HFF-Myc (cell line): ENCODE measurements at regions not wholly inside any gene's neighbourhood (a gene's known extent, or its start where the extent isn't known, plus 50 kb on each side); places are given as distances from the start of the nearest gene placed in this dataset.
"Not testable (repeated sequence)": the region's sequence is repeated elsewhere in the genome, so short reads cannot be mapped to it uniquely, and the experiment has no call there.

Source experiments
- DNase-seq: peaks from one replicate; pipeline ENCODE4 v3.0.0-alpha.2; 2011; ENCODE audit warnings: low read depth; ENCODE audit errors: extremely low read depth
- H3K4me3 ChIP-seq: replicated peaks from 2 replicates; pipeline ENCODE4 v1.5.1; 2011; ENCODE audit warnings: low read depth, mild to moderate bottlenecking, control low read depth, low read length
- TF ChIP-seq, protein P1 (sequence below): IDR thresholded peaks from 2 replicates; pipeline ENCODE4 v1.5.1; 2012; ENCODE audit warnings: mild to moderate bottlenecking, low read depth, low read length, control low read depth; ENCODE audit errors: missing control alignments

GRCh38 chr3:194900854-194901522, 215.3 kb downstream of the FAM43A start:
- DNase-seq = no peak
- H3K4me3 ChIP-seq = no peak overlapping the region
- TF ChIP-seq, protein P1, sequence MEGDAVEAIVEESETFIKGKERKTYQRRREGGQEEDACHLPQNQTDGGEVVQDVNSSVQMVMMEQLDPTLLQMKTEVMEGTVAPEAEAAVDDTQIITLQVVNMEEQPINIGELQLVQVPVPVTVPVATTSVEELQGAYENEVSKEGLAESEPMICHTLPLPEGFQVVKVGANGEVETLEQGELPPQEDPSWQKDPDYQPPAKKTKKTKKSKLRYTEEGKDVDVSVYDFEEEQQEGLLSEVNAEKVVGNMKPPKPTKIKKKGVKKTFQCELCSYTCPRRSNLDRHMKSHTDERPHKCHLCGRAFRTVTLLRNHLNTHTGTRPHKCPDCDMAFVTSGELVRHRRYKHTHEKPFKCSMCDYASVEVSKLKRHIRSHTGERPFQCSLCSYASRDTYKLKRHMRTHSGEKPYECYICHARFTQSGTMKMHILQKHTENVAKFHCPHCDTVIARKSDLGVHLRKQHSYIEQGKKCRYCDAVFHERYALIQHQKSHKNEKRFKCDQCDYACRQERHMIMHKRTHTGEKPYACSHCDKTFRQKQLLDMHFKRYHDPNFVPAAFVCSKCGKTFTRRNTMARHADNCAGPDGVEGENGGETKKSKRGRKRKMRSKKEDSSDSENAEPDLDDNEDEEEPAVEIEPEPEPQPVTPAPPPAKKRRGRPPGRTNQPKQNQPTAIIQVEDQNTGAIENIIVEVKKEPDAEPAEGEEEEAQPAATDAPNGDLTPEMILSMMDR = no peak

DNA sequence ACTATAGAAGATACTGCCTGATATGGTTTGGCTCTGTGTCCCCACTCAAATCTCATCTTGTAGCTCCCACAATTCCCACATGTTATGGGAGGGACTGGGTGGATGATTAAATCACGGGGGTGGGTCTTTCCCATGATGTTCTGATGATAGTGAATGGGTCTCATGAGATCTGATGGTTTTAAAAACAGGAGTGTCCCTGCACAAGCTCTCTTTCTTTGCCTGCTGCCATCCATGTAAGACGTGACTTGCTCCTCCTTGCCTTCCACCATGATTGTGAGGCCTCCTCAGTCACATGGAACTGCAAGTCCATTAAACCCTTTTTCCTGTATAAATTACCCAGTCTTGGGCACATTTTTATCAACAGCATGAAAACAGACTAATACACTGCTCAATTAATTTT, 217.8 kb downstream of the FAM43A start:
- not testable (repeated sequence) for DNase-seq, H3K4me3 ChIP-seq

- not testable (repeated sequence) for H3K4me3 ChIP-seq, DNase-seq
These were observed 219.3 kb downstream of the FAM43A start for GRCh38 chr3:194904999-194905398.

GRCh38 chr3:194905696-194906095, 220.0 kb downstream of the FAM43A start:
- DNase-seq = no peak
- H3K4me3 ChIP-seq = no peak overlapping the region
- TF ChIP-seq, protein P1 = no peak

DNA sequence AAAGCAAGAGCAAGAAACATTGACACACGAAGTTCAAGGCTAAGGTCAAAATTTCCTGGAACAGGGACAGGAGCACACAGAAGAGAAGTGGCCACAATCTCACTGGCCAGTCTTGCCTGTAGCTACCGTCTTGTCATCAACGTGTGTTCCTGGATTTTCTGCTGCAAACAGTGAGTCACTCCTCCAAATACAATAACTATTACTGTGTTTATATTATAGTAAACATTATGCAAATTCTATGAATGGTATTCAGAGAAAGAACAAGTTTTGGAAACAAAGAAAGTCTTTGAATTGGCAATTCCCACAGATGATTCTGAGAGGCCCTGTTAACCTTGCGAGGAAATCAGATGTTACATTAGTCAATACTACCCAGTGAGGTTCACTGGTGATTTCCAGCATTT, 220.5 kb downstream of the FAM43A start:
- DNase-seq = peak; percentile 11
- H3K4me3 ChIP-seq = no peak overlapping the region
- TF ChIP-seq, protein P1 = no peak

GRCh38 chr3:194906970-194907629, 221.4 kb downstream of the FAM43A start:
- no peak for DNase-seq
- TF ChIP-seq, protein P1 = no peak
- H3K4me3 ChIP-seq = no peak overlapping the region

- no peak overlapping the region for H3K4me3 ChIP-seq
- TF ChIP-seq, protein P1 = no peak
- no peak for DNase-seq
These were observed 222.1 kb downstream of the FAM43A start for GRCh38 chr3:194907811-194908210.

DNA sequence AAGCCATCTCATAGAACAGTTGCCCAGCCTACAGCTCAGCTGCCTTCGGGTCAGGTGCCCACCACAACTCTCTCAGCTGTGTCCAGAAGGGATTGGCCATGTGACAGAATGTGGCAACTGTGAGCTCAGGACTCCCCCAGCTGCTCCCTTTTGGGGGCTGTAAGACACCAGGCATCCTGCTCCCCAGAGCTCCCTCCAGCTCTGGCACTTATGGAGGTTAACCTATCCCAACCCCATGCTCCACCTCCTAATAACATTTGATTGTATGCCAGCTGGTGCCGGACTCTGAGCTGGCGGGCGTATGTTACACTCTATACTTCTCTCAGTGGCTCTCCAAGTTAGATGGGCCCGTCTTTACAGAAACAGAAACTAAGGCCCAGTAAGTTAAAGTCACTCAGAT, 222.8 kb downstream of the FAM43A start:
- H3K4me3 ChIP-seq = no peak overlapping the region
- DNase-seq = no peak

More for the DNA sequence above, 222.8 kb downstream of the FAM43A start:
- TF ChIP-seq, protein P1 = no peak
